GM12878 (cell line): ENCODE measurements at regions not wholly inside any gene's neighbourhood (a gene's known extent, or its start where the extent isn't known, plus 50 kb on each side); places are given as distances from the start of the nearest gene placed in this dataset.

ENCODE experiments used
- CREB1 ChIP-seq: IDR thresholded peaks from 2 replicates; pipeline ENCODE4 v1.6.1; 2012; ENCODE audit warnings: low read depth, mild to moderate bottlenecking, inconsistent platforms
- EP300 ChIP-seq, 2 experiments: fragments of 150-350 bp in 1 of 2; IDR thresholded peaks; 2 replicates each; pipeline ENCODE4 v1.6.1; 2011 to 2012; ENCODE audit warnings: low read depth in 2 of 2, low read length in 2 of 2, borderline replicate concordance in 1 of 2, improper control_type of control experiment in 1 of 2, inconsistent platforms in 1 of 2; ENCODE audit not compliant: control insufficient read depth in 1 of 2
- EZH2 ChIP-seq: IDR thresholded peaks from 2 replicates; pipeline ENCODE4 v1.6.1; 2012; ENCODE audit warnings: low read depth, mild to moderate bottlenecking, control low read depth, inconsistent platforms, low read length, borderline replicate concordance; ENCODE audit not compliant: control insufficient read depth
- FOS ChIP-seq: IDR thresholded peaks from 3 replicates; pipeline ENCODE4 v1.6.1; 2011; ENCODE audit warnings: borderline replicate concordance; ENCODE audit not compliant: insufficient read length; ENCODE audit errors: extremely low read depth
- MTA2 ChIP-seq: fragments of 450-650 bp; IDR thresholded peaks from 2 replicates; pipeline ENCODE4 v1.6.1; 2016; ENCODE audit warnings: low read depth, mild to moderate bottlenecking, moderate library complexity
- MXI1 ChIP-seq: fragments of 150-350 bp; IDR thresholded peaks from 2 replicates; pipeline ENCODE4 v1.6.1; 2011; ENCODE audit warnings: low read depth, mild to moderate bottlenecking, inconsistent platforms, low read length, improper control_type of control experiment
- POLR2A ChIP-seq: IDR thresholded peaks from 2 replicates; pipeline ENCODE4 v1.6.1; 2011; ENCODE audit warnings: low read depth, mild to moderate bottlenecking, low read length
- RCOR1 ChIP-seq: conservative IDR thresholded peaks from 2 replicates; pipeline ENCODE4 v1.6.1; 2012; ENCODE audit warnings: low read depth, low read length, improper control_type of control experiment
- SUPT20H ChIP-seq: IDR thresholded peaks from 2 replicates; pipeline ENCODE4 v1.6.1; 2011; ENCODE audit warnings: low read depth, mild to moderate bottlenecking, low read length, moderate library complexity, borderline replicate concordance; ENCODE audit not compliant: control insufficient read depth
- TF ChIP-seq, protein P1 (sequence below), 3 experiments: IDR thresholded peaks in 2 of 3; conservative IDR thresholded peaks in 1 of 3; 2 replicates each; pipeline ENCODE4 v1.5.1; 2011; ENCODE audit warnings: low read depth in 3 of 3, low read length in 3 of 3, mild to moderate bottlenecking in 3 of 3, control low read depth in 2 of 3, moderate library complexity in 2 of 3, inconsistent platforms in 1 of 3, mixed read lengths in 1 of 3; ENCODE audit not compliant: control insufficient read depth in 2 of 3, insufficient read depth in 1 of 3; ENCODE audit errors: extremely low read depth in 1 of 3
- TF ChIP-seq, protein P2 (sequence below): fragments of 450-650 bp; IDR thresholded peaks from 2 replicates; pipeline ENCODE4 v1.6.1; 2017; ENCODE audit warnings: mild to moderate bottlenecking
- TF ChIP-seq, protein P3 (sequence below): IDR thresholded peaks from 2 replicates; pipeline ENCODE4 v1.6.1; 2012; ENCODE audit warnings: low read depth, low read length, improper control_type of control experiment
- TF ChIP-seq, protein P4 (sequence below): IDR thresholded peaks from 2 replicates; pipeline ENCODE4 v1.6.1; 2012; ENCODE audit warnings: low read depth, low read length, improper control_type of control experiment
- TF ChIP-seq, protein P5 (sequence below): fragments of 450-650 bp; IDR thresholded peaks from 2 replicates; pipeline ENCODE4 v1.6.1; 2016; ENCODE audit warnings: mild to moderate bottlenecking

DNA sequence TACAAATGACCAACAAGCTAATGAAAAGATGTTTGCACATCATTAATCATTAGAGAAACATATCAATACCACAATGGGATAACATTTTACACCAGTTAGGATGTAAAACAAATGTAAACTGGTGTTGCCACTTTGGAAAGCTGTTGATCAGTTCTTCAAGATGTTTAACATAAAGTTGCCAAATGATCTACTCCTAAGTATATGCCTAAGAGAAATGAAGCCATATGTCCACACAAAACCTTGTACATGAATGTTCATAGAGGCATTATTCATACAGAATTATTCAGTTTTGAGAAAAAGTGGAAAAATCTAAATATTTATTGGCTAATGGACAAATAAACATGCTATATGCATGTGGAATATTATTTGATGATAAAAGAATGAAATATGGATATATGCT lies 136.9 kb upstream of the KITLG start:
- TF ChIP-seq MTA2 (no peak), EP300 (IDR thresholded peaks at IDR 0.05; ENCODE audit: borderline replicate concordance in 1 of 2, control insufficient read depth in 1 of 2, low read depth in 2 of 2, low read length in 2 of 2) (no peak), POLR2A (no peak), EZH2 (no peak), RCOR1 (no peak), MXI1 (no peak), SUPT20H (no peak), FOS (no peak), CREB1 (no peak)
- TF ChIP-seq, protein P1, sequence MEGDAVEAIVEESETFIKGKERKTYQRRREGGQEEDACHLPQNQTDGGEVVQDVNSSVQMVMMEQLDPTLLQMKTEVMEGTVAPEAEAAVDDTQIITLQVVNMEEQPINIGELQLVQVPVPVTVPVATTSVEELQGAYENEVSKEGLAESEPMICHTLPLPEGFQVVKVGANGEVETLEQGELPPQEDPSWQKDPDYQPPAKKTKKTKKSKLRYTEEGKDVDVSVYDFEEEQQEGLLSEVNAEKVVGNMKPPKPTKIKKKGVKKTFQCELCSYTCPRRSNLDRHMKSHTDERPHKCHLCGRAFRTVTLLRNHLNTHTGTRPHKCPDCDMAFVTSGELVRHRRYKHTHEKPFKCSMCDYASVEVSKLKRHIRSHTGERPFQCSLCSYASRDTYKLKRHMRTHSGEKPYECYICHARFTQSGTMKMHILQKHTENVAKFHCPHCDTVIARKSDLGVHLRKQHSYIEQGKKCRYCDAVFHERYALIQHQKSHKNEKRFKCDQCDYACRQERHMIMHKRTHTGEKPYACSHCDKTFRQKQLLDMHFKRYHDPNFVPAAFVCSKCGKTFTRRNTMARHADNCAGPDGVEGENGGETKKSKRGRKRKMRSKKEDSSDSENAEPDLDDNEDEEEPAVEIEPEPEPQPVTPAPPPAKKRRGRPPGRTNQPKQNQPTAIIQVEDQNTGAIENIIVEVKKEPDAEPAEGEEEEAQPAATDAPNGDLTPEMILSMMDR (IDR thresholded peaks at IDR 0.05 in 2 of 3, conservative IDR thresholded peaks at IDR 0.05 in 1 of 3; ENCODE audit: control insufficient read depth in 2 of 3, extremely low read depth in 1 of 3, insufficient read depth in 1 of 3, low read depth in 3 of 3, low read length in 3 of 3): no peak
- TF ChIP-seq, protein P2, sequence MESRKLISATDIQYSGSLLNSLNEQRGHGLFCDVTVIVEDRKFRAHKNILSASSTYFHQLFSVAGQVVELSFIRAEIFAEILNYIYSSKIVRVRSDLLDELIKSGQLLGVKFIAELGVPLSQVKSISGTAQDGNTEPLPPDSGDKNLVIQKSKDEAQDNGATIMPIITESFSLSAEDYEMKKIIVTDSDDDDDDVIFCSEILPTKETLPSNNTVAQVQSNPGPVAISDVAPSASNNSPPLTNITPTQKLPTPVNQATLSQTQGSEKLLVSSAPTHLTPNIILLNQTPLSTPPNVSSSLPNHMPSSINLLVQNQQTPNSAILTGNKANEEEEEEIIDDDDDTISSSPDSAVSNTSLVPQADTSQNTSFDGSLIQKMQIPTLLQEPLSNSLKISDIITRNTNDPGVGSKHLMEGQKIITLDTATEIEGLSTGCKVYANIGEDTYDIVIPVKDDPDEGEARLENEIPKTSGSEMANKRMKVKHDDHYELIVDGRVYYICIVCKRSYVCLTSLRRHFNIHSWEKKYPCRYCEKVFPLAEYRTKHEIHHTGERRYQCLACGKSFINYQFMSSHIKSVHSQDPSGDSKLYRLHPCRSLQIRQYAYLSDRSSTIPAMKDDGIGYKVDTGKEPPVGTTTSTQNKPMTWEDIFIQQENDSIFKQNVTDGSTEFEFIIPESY: no peak
- TF ChIP-seq, protein P3, sequence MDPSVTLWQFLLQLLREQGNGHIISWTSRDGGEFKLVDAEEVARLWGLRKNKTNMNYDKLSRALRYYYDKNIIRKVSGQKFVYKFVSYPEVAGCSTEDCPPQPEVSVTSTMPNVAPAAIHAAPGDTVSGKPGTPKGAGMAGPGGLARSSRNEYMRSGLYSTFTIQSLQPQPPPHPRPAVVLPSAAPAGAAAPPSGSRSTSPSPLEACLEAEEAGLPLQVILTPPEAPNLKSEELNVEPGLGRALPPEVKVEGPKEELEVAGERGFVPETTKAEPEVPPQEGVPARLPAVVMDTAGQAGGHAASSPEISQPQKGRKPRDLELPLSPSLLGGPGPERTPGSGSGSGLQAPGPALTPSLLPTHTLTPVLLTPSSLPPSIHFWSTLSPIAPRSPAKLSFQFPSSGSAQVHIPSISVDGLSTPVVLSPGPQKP: no peak
- TF ChIP-seq, protein P4, sequence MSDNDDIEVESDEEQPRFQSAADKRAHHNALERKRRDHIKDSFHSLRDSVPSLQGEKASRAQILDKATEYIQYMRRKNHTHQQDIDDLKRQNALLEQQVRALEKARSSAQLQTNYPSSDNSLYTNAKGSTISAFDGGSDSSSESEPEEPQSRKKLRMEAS: no peak
- TF ChIP-seq, protein P5, sequence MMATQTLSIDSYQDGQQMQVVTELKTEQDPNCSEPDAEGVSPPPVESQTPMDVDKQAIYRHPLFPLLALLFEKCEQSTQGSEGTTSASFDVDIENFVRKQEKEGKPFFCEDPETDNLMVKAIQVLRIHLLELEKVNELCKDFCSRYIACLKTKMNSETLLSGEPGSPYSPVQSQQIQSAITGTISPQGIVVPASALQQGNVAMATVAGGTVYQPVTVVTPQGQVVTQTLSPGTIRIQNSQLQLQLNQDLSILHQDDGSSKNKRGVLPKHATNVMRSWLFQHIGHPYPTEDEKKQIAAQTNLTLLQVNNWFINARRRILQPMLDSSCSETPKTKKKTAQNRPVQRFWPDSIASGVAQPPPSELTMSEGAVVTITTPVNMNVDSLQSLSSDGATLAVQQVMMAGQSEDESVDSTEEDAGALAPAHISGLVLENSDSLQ: no peak
